K562 (cell line): ENCODE measurements at regions not wholly inside any gene's neighbourhood (a gene's known extent, or its start where the extent isn't known, plus 50 kb on each side); places are given as distances from the start of the nearest gene placed in this dataset.
A peak's percentile ranks its signal among the peaks of the same experiment; 100 is the strongest.

ENCODE experiments used
- ATAC-seq: fragments of 200-7000 bp; cut with Tn5 transposase; 3 replicates; pipeline ENCODE4 v1.9.1; 2020; ENCODE audit warnings: moderate library complexity
- BruUV-seq: library from RNA; stranded (reverse); fragments of 400-500 nt; replicated peaks from 2 replicates; lab custom pipeline; 2021; lab: Mats Ljungman, UMichigan
- CTCF ChIA-PET: fragments of 300-600 bp; formaldehyde crosslinking; extraction: SDS; loops from one replicate; lab custom pipeline; 2021; ENCODE audit warnings: low intra/inter-chr PET ratio; lab: Yijun Ruan, JAX
- POLR2A ChIA-PET: fragments of 300-600, 350-650 bp; sonication (Branson Sonifier 250); formaldehyde crosslinking; extraction: SDS; loops from one replicate; lab custom pipeline; 2021; ENCODE audit warnings: antibody characterized with exemption, inconsistent platforms; lab: Yijun Ruan, JAX
- DNase-seq, 4 experiments: peaks; one replicate each; pipeline versions ENCODE4 v3.0.0 to v3.0.0-alpha.2; 2011 to 2018; ENCODE audit warnings: low spot score in 3 of 4, mixed read lengths in 3 of 4; ENCODE audit errors: extremely low read depth in 1 of 4
- FAIRE-seq: peaks from 2 replicates; lab custom pipeline; 2011; peaks lifted over from hg19 to GRCh38; lab: Jason Lieb, UNC
- H2AFZ ChIP-seq: 2 replicates; pipeline ENCODE4 v1.6.0; 2011; ENCODE audit warnings: low read depth, low read length, control low read depth, inconsistent platforms
- H3K27ac ChIP-seq: fragments of 200-600 bp; 3 replicates; pipeline ENCODE4 v1.8.0; 2011; ENCODE audit warnings: low read depth, mild to moderate bottlenecking, control low read depth, inconsistent platforms, low read length, moderate library complexity, mixed read lengths; ENCODE audit errors: extremely low read depth
- H3K27me3 ChIP-seq, 2 experiments: fragments of 300-600 bp in 1 of 2; 2 replicates in 1 of 2; 3 replicates in 1 of 2; pipeline versions ENCODE4 v1.6.0 to v1.8.0; 2011; ENCODE audit warnings: inconsistent platforms in 2 of 2, low read length in 2 of 2, mild to moderate bottlenecking in 1 of 2, mixed read lengths in 1 of 2, moderate library complexity in 1 of 2; ENCODE audit not compliant: control insufficient read depth in 2 of 2, insufficient read depth in 2 of 2
- H3K36me3 ChIP-seq: fragments of 300-600 bp; 3 replicates; pipeline ENCODE4 v1.8.0; 2011; ENCODE audit warnings: mild to moderate bottlenecking, low read length, inconsistent platforms; ENCODE audit not compliant: control insufficient read depth, insufficient read depth
- H3K4me1 ChIP-seq, 2 experiments: fragments of 200-600 bp in 1 of 2; replicated peaks in 1 of 2; 2 replicates in 1 of 2; 3 replicates in 1 of 2; pipeline versions ENCODE4 v1.5.1 to v1.8.0; 2011; ENCODE audit warnings: inconsistent platforms in 2 of 2, low read length in 2 of 2, mild to moderate bottlenecking in 1 of 2, mixed read lengths in 1 of 2, moderate library complexity in 1 of 2; ENCODE audit not compliant: control insufficient read depth in 2 of 2, insufficient read depth in 2 of 2
- H3K4me2 ChIP-seq: 2 replicates; pipeline ENCODE4 v1.6.1; 2011; ENCODE audit warnings: low read length, control low read depth, inconsistent platforms, mixed read lengths; ENCODE audit not compliant: insufficient read depth
- H3K4me3 ChIP-seq: fragments of 200-600 bp; sonication (generic), shearing (Covaris generic); 2 replicates; pipeline ENCODE4 v1.5.1; 2016; ENCODE audit warnings: control low read depth, inconsistent platforms
- H3K79me2 ChIP-seq: fragments of 200-600 bp; 3 replicates; pipeline ENCODE4 v1.8.0; 2011; ENCODE audit warnings: low read length, inconsistent platforms; ENCODE audit not compliant: control insufficient read depth, insufficient read depth
- H3K9ac ChIP-seq, 2 experiments: 2 replicates each; pipeline versions ENCODE4 v1.6.0 to v1.6.1; 2011; ENCODE audit warnings: low read depth in 2 of 2, low read length in 2 of 2, control low read depth in 1 of 2, inconsistent platforms in 1 of 2, mild to moderate bottlenecking in 1 of 2, mixed read lengths in 1 of 2; ENCODE audit not compliant: insufficient read depth in 1 of 2
- H3K9me1 ChIP-seq: one replicate; pipeline ENCODE4 v1.6.0; 2011; ENCODE audit warnings: inconsistent platforms, mild to moderate bottlenecking, low read length, moderate library complexity; ENCODE audit not compliant: control insufficient read depth, insufficient read depth
- H3K9me3 ChIP-seq: replicated peaks from 2 replicates; pipeline ENCODE4 v1.5.1; 2011; ENCODE audit warnings: low read depth, low read length, inconsistent platforms; ENCODE audit not compliant: control insufficient read depth, insufficient read depth
- H4K20me1 ChIP-seq: replicated peaks from 2 replicates; pipeline ENCODE4 v1.6.1; 2011; ENCODE audit warnings: low read length, inconsistent platforms, mixed read lengths; ENCODE audit not compliant: control insufficient read depth, insufficient read depth
- RBM22 ChIP-seq: fragments of 200-400 bp; formaldehyde crosslinking; IDR thresholded peaks from 2 replicates; pipeline ENCODE4 v1.6.1; 2018; ENCODE audit warnings: low read length, low read depth; ENCODE audit not compliant: poor library complexity, severe bottlenecking
- RFX1 ChIP-seq: fragments of 450-650 bp; IDR thresholded peaks from 2 replicates; pipeline ENCODE4 v1.6.1; 2016; ENCODE audit warnings: mild to moderate bottlenecking, moderate library complexity
- WGBS: fragments of 100-300 bp; shearing (Covaris generic); methylation state at CpG from one replicate; pipeline ENCODE4 v1.1.6; 2016; ENCODE audit warnings: low coverage, mixed read lengths; ENCODE audit not compliant: insufficient coverage; ENCODE audit errors: missing lambda C conversion rate; 5-methylcytosine and 5-hydroxymethylcytosine counted together
- in situ Hi-C: fragments of 300-500 bp; cut with MboI; formaldehyde crosslinking; loops from 4 replicates; pipeline ENCODE4 v1.15.0; 2018; ENCODE audit warnings: inconsistent platforms, mixed read lengths
- intact Hi-C: fragments of 100-400 bp; cut with micrococcal nuclease; formaldehyde crosslinking; loops from 2 replicates; pipeline ENCODE4 v1.14.2; 2022
- TF ChIP-seq, protein P1 (sequence below): sonication (generic); formaldehyde crosslinking; IDR thresholded peaks from 2 replicates; pipeline ENCODE4 v1.8.0; 2023; ENCODE audit warnings: mild to moderate bottlenecking, missing genetic modification reagents

DNA sequence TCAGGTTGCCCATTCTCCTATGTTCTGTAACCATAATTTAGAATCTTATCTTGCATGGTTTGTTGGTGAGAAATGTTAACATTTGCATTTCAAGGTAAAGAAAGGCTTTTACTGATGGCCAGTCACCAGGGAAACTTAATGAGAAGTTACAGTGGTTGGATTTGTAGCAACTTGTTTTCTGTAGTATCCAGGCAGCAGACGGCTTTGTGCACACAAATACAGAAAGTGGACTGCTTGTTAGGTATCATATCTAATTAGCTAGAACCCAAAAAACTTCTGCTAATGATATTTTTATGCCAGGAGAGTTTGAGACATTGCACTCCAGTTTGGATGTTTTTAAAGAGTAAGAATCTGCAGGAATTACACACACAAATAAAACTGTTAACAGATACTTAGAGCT is 578.0 kb downstream of the DOK5 start (continued):
- TF ChIP-seq, protein P1, sequence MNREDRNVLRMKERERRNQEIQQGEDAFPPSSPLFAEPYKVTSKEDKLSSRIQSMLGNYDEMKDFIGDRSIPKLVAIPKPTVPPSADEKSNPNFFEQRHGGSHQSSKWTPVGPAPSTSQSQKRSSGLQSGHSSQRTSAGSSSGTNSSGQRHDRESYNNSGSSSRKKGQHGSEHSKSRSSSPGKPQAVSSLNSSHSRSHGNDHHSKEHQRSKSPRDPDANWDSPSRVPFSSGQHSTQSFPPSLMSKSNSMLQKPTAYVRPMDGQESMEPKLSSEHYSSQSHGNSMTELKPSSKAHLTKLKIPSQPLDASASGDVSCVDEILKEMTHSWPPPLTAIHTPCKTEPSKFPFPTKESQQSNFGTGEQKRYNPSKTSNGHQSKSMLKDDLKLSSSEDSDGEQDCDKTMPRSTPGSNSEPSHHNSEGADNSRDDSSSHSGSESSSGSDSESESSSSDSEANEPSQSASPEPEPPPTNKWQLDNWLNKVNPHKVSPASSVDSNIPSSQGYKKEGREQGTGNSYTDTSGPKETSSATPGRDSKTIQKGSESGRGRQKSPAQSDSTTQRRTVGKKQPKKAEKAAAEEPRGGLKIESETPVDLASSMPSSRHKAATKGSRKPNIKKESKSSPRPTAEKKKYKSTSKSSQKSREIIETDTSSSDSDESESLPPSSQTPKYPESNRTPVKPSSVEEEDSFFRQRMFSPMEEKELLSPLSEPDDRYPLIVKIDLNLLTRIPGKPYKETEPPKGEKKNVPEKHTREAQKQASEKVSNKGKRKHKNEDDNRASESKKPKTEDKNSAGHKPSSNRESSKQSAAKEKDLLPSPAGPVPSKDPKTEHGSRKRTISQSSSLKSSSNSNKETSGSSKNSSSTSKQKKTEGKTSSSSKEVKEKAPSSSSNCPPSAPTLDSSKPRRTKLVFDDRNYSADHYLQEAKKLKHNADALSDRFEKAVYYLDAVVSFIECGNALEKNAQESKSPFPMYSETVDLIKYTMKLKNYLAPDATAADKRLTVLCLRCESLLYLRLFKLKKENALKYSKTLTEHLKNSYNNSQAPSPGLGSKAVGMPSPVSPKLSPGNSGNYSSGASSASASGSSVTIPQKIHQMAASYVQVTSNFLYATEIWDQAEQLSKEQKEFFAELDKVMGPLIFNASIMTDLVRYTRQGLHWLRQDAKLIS (CRISPR knock-in tag) = no peak

DNA sequence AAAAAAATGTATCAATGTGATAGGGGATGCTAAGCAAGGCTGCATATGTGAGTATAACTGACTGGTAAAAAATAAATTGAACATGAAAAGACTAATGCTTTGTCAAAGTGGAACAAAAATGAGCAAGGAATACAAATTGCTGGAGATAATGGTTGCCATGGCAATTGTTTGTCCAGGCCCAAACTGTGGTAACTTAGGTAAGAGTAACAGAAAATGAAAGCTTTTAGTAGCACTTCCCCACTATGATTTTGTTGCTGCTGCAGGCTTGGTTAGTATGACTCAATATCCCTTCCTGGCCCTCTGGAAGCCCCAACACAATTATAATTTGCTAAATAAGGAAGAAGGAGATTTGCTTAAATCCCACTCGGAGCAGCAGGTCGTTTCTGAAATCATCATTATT is 577.1 kb downstream of the DOK5 start:
- DNase-seq (no peak), ATAC-seq (no peak), FAIRE-seq (no peak)
- no peak overlapping the region for H2AFZ ChIP-seq
- no peaks in the 10 kb centered on the region for H3K4me1 ChIP-seq
- no peaks in the 10 kb centered on the region for H3K79me2 ChIP-seq
- BruUV-seq = no TSS peak
- no peaks in the 10 kb centered on the region for H3K36me3 ChIP-seq
- intact Hi-C loops = no loop called here
- no peak overlapping the region for H3K4me3 ChIP-seq
- in situ Hi-C loops = no loop called here
- 0% methylated on average over 2 of the region's 2 CpGs for WGBS
- H3K9ac ChIP-seq = no peak overlapping the region
- TF ChIP-seq RFX1 (peak; percentile 50), RBM22 (no peak)
- ChIA-PET POLR2A (no interaction called here), CTCF (no interaction called here)
- no peaks in the 10 kb centered on the region for H4K20me1 ChIP-seq
- H3K9me3 ChIP-seq = no peaks in the 10 kb centered on the region
- no peaks in the 10 kb centered on the region for H3K9me1 ChIP-seq
- H3K4me2 ChIP-seq = no peak overlapping the region
- no peaks in the 10 kb centered on the region for H3K27me3 ChIP-seq
- H3K27ac ChIP-seq = no peak overlapping the region
